Suprapubic skin (tissue), 4 donors: ENCODE measurements at regions not wholly inside any gene's neighbourhood (a gene's known extent, or its start where the extent isn't known, plus 50 kb on each side); places are given as distances from the start of the nearest gene placed in this dataset.
"Not testable (repeated sequence)": the region's sequence is repeated elsewhere in the genome, so short reads cannot be mapped to it uniquely, and the experiment has no call there.

ENCODE experiments used
- POLR2A ChIP-seq, 2 donors: fragments of 450-650 bp; IDR thresholded peaks; one replicate each; pipeline ENCODE4 v1.6.1; 2017; ENCODE audit warnings: antibody characterized with exemption in 2 of 2, mild to moderate bottlenecking in 2 of 2, moderate library complexity in 2 of 2
- POLR2AphosphoS5 ChIP-seq, 3 donors: sonication (generic); formaldehyde crosslinking; IDR thresholded peaks; one replicate each; pipeline ENCODE4 v1.6.1; 2017; ENCODE audit warnings: antibody characterized with exemption in 3 of 3
- TF ChIP-seq, protein P1 (sequence below), 2 donors: fragments of 200-600 bp in 1 of 2; fragments of 450-650 bp in 1 of 2; sonication (generic) in 1 of 2; IDR thresholded peaks; one replicate each; pipeline ENCODE4 v1.5.1; 2016 to 2019; ENCODE audit warnings: antibody characterized with exemption in 2 of 2, mild to moderate bottlenecking in 1 of 2, moderate library complexity in 1 of 2

DNA sequence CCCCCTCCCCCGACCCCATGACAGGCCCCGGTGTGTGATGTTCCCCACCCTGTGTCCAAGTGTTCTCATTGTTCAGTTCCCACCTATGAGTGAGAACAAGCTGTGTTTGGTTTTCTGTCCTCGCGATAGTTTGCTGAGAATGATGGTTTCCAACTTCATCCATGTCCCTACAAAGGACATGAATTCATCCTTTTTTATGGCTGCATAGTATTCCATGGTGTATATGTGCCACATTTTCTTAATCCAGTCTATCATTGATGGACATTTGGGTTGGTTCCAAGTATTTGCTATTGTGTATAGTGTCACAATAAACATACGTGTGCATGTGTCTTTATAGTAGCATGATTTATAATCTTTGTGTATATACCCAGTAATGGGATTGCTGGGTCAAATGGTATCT, 110.4 kb upstream of the CRHR1 start:
- TF ChIP-seq POLR2A, POLR2AphosphoS5 (IDR thresholded peaks at IDR 0.05): not testable (repeated sequence)
- TF ChIP-seq, protein P1, sequence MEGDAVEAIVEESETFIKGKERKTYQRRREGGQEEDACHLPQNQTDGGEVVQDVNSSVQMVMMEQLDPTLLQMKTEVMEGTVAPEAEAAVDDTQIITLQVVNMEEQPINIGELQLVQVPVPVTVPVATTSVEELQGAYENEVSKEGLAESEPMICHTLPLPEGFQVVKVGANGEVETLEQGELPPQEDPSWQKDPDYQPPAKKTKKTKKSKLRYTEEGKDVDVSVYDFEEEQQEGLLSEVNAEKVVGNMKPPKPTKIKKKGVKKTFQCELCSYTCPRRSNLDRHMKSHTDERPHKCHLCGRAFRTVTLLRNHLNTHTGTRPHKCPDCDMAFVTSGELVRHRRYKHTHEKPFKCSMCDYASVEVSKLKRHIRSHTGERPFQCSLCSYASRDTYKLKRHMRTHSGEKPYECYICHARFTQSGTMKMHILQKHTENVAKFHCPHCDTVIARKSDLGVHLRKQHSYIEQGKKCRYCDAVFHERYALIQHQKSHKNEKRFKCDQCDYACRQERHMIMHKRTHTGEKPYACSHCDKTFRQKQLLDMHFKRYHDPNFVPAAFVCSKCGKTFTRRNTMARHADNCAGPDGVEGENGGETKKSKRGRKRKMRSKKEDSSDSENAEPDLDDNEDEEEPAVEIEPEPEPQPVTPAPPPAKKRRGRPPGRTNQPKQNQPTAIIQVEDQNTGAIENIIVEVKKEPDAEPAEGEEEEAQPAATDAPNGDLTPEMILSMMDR (IDR thresholded peaks at IDR 0.05) = not testable (repeated sequence)
